ENCODE measurements at regions not wholly inside any gene's neighbourhood (a gene's known extent, or its start where the extent isn't known, plus 50 kb on each side); places are given as distances from the start of the nearest gene placed in this dataset.

- no peak for TF ChIP-seq EZH2 (IDR thresholded peaks at IDR 0.05; ENCODE audit: low read length)
- no peak for TF ChIP-seq CTCF (optimal IDR thresholded peaks at IDR 0.05 in 1 of 3, IDR thresholded peaks at IDR 0.05 in 1 of 3, conservative IDR thresholded peaks at IDR 0.05 in 1 of 3; ENCODE audit: extremely low read depth in 1 of 3, insufficient read depth in 2 of 3, low read length in 3 of 3)
Measured at GRCh38 chr11:130785380-130786116, 130.7 kb downstream of the SNX19 start.
